ENCODE measurements at regions not wholly inside any gene's neighbourhood (a gene's known extent, or its start where the extent isn't known, plus 50 kb on each side); places are given as distances from the start of the nearest gene placed in this dataset.

- no peak overlapping the region for H3K56ac ChIP-seq (ENCODE audit: extremely low read depth, insufficient read depth, low read length)
- H3K9me1 ChIP-seq (ENCODE audit: insufficient read depth, low read length) = peaks cover under 1% of the 10 kb centered on the region; the same call in 1 of the 2 replicates
- no peak overlapping the region for H2BK120ac ChIP-seq (ENCODE audit: low read depth, low read length)
- H2BK15ac ChIP-seq (ENCODE audit: low read depth, low read length) = no peak overlapping the region
- peaks cover 17% of the 10 kb centered on the region for H3K27me3 ChIP-seq (ENCODE audit: control insufficient read depth, insufficient read depth, low read length)
- H3K4me1 ChIP-seq (ENCODE audit: control insufficient read depth, insufficient read depth, low read length) = no peaks in the 10 kb centered on the region; the same call in 1 of the 2 replicates
- H3K14ac ChIP-seq (replicated peaks; ENCODE audit: low read depth, low read length) = no peak overlapping the region
- no peak overlapping the region for H3K4ac ChIP-seq (ENCODE audit: low read depth, low read length)
- no peak overlapping the region for H3K27ac ChIP-seq (ENCODE audit: insufficient read depth, low read length)
- H4K91ac ChIP-seq (ENCODE audit: insufficient read depth, low read depth, low read length) = no peak overlapping the region
- no peaks in the 10 kb centered on the region for H3K79me1 ChIP-seq (ENCODE audit: low read depth in 1 of 2, low read length in 2 of 2)
- TF ChIP-seq NFE2L2 (IDR thresholded peaks at IDR 0.05; ENCODE audit: low read depth, low read length) = no peak
- TF ChIP-seq RCOR1 (IDR thresholded peaks at IDR 0.05; ENCODE audit: insufficient replicate concordance, low read length) = no peak
- H2AFZ ChIP-seq (replicated peaks; ENCODE audit: low read length, poor library complexity) = no peak overlapping the region
- no peak overlapping the region for H2AK5ac ChIP-seq (ENCODE audit: low read depth, low read length)
- no TSS peak for BruUV-seq (replicated peaks)
- no CpG with 5 or more reads among the region's 9 CpGs for WGBS, 2 experiments (ENCODE audit: extremely low coverage in 2 of 2, insufficient read length in 1 of 2)
- dilution Hi-C loops (cut with HindIII; ENCODE audit: low sequenced_read_pairs, unreplicated experiment) = no loop called here
- no peak for DNase-seq
- no peaks in the 10 kb centered on the region for H4K20me1 ChIP-seq (ENCODE audit: insufficient read depth, low read length)
- H3K18ac ChIP-seq (ENCODE audit: low read depth, low read length) = no peak overlapping the region
- no peak overlapping the region for H2AK9ac ChIP-seq (replicated peaks; ENCODE audit: low read depth, low read length, poor library complexity)
- no peak overlapping the region for H2BK5ac ChIP-seq (ENCODE audit: low read depth, low read length, poor library complexity, severe bottlenecking)
- H2BK20ac ChIP-seq (ENCODE audit: low read depth, low read length) = no peak overlapping the region
- ATAC-seq (ENCODE audit: low read depth) = no peak
- POLR2A ChIA-PET (ENCODE audit: unreplicated experiment) = no interaction called here
- no peaks in the 10 kb centered on the region for H3K36me3 ChIP-seq (ENCODE audit: control insufficient read depth, insufficient read depth, low read length)
- no peaks in the 10 kb centered on the region for H3K9me3 ChIP-seq (ENCODE audit: control insufficient read depth, insufficient read depth, low read length)
- no peak overlapping the region for H4K5ac ChIP-seq (ENCODE audit: low read depth, low read length)
- intact Hi-C loops (cut with micrococcal nuclease) = no loop called here
- H3K9ac ChIP-seq (ENCODE audit: low read depth, low read length) = no peak overlapping the region
- no peak overlapping the region for H4K8ac ChIP-seq (ENCODE audit: low read depth in 2 of 2, low read length in 2 of 2)
- CTCF ChIA-PET = no interaction called here
- no peak overlapping the region for H3K4me2 ChIP-seq (ENCODE audit: low read depth, low read length)
- in situ Hi-C loops (cut with MboI; ENCODE audit: low sequenced_read_pairs) = no loop called here
- H3K23ac ChIP-seq (ENCODE audit: low read depth, low read length) = no peak overlapping the region
- H3K4me3 ChIP-seq (ENCODE audit: insufficient read depth, low read depth, low read length) = no peak overlapping the region
These were observed 120.1 kb upstream of the CDH4 start for GRCh38 chr20:61131944-61132343.
